ENCODE measurements at regions not wholly inside any gene's neighbourhood (a gene's known extent, or its start where the extent isn't known, plus 50 kb on each side); places are given as distances from the start of the nearest gene placed in this dataset.

DNA sequence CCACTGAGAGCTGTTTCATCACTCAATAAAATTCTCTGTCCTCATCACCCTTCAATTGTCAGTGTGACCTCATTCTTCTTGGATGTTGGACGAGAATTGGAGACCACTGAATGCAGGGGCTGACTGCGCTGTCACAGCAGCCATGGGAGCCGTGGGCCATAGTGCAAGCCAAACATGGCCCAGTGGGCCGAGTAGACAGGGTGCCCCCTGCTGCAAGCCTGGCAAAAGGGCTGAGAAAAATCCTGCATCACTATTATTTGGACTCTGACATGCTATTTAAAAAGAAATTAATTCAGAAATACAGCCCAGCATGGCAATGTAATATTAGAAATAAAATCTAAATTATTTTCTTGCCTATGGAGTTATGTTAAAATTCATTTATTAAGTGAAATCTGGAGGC is 67.8 kb upstream of the FAM98A start:
- TF ChIP-seq, protein P1, sequence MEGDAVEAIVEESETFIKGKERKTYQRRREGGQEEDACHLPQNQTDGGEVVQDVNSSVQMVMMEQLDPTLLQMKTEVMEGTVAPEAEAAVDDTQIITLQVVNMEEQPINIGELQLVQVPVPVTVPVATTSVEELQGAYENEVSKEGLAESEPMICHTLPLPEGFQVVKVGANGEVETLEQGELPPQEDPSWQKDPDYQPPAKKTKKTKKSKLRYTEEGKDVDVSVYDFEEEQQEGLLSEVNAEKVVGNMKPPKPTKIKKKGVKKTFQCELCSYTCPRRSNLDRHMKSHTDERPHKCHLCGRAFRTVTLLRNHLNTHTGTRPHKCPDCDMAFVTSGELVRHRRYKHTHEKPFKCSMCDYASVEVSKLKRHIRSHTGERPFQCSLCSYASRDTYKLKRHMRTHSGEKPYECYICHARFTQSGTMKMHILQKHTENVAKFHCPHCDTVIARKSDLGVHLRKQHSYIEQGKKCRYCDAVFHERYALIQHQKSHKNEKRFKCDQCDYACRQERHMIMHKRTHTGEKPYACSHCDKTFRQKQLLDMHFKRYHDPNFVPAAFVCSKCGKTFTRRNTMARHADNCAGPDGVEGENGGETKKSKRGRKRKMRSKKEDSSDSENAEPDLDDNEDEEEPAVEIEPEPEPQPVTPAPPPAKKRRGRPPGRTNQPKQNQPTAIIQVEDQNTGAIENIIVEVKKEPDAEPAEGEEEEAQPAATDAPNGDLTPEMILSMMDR (IDR thresholded peaks at IDR 0.05; ENCODE audit: low read depth, low read length): no peak
- DNase-seq (ENCODE audit: low read depth in 1 of 2, low spot score in 1 of 2): no peak
- Histone ChIP-seq H3K36me3 (no peaks in the 10 kb centered on the region), H3K4me1 (ENCODE audit: low read depth) (no peaks in the 10 kb centered on the region), H3K27me3 (no peaks in the 10 kb centered on the region), H3K9me3 (ENCODE audit: low read depth) (no peaks in the 10 kb centered on the region), H3K4me3 (no peak overlapping the region), H3K27ac (no peak overlapping the region)

DNA sequence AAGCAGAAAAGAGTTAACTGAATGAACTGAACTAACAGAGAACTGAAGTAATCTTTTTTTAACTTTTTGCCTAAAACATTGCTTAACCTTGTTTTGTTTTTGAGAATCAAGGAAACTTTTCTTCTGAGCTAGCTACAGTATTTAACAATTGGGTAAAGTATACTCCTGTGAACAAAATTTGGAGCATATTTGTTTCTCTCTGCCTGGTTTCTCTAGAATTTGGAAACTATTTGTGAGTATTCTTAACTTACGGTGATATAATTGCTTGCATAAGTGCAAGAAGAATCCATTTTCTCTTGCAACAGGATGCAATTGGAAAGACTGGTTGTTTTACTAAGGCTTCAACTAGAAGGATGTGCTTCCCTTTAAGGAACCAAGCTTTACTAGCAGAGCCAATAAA is 65.9 kb upstream of the FAM98A start:
- Histone ChIP-seq H3K4me3 (no peak overlapping the region), H3K27ac (no peak overlapping the region), H3K36me3 (no peaks in the 10 kb centered on the region), H3K27me3 (no peaks in the 10 kb centered on the region), H3K9me3 (ENCODE audit: low read depth) (no peaks in the 10 kb centered on the region), H3K4me1 (ENCODE audit: low read depth) (no peaks in the 10 kb centered on the region)
- TF ChIP-seq, protein P1 (IDR thresholded peaks at IDR 0.05; ENCODE audit: low read depth, low read length): no peak
- DNase-seq (ENCODE audit: low read depth in 1 of 2, low spot score in 1 of 2): no peak

DNA sequence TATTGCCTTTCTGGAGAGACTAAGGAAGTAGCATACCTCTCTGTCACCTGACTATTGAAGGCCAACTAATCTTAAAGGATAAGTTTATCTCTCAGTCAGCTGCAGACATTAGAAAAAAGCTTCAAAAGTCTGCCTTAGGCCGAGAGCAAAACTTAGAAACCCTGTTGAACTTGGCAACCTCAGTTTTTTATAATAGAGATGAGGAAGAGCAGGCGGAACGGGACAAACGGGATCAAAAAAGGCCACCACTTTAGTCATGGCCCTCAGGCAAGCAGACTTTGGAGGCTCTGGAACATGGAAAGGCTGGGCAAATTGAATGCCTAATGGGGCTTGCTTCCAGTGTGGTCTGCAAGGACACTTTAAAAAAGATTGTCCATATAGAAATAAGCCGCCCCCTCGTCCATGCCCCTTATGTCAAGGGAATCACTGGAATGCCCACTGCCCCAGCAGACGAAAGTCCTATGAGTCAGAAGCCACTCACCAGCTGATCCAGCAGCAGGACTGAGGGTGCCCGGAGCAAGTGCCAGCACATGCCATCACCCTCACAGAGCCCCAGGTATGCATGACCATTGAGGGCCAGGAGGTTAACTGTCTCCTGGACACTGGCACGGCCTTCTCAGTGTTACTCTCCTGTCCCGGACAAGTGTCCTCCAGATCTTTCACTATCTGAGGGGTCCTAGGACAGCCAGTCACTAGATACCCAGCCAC is 61.5 kb upstream of the FAM98A start:
- no peaks in the 10 kb centered on the region for H3K9me3 ChIP-seq (ENCODE audit: low read depth)
- TF ChIP-seq, protein P1 (IDR thresholded peaks at IDR 0.05; ENCODE audit: low read depth, low read length): no peak
- no peaks in the 10 kb centered on the region for H3K4me1 ChIP-seq (ENCODE audit: low read depth)
- no peak overlapping the region for H3K27ac ChIP-seq
- H3K27me3 ChIP-seq: no peaks in the 10 kb centered on the region
- H3K36me3 ChIP-seq: no peaks in the 10 kb centered on the region
- no peak for DNase-seq (ENCODE audit: low read depth in 1 of 2, low spot score in 1 of 2)
- H3K4me3 ChIP-seq: no peak overlapping the region

DNA sequence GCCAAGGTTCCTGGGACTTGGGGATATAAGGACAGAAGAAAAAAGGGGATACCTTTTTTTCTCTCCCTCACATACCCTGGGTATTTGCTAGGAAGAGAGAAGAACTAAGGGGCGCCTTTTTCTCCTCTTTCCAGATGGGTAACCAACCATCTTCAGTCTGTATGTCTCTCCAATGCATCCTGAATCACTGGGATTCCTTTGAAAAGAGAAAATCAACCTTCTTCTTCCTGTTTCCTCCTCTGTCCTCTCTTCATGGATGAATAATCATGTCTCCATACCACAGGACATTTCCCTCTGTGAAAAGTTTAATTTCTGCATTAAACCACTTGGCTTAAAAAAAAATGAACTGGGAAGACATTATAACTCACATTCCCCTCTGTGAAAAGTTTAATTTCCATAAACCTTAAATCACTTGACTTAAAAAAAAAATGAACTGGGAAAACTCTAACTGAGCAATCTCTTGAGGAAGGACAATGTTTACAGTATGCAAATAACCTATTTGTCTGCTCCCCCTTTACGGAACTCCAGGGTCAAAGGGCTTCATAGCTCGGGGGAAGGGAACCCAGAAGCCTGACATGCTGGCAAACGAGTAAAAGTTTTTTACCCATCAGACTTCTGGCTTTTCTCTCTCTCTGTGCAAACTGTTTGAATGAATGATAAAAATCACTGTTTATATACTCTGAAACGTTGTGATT is 56.7 kb upstream of the FAM98A start:
- no peak overlapping the region for H3K4me3 ChIP-seq
- H3K27me3 ChIP-seq: no peaks in the 10 kb centered on the region
- TF ChIP-seq, protein P1 (IDR thresholded peaks at IDR 0.05; ENCODE audit: low read depth, low read length): no peak
- H3K36me3 ChIP-seq: no peaks in the 10 kb centered on the region
- no peaks in the 10 kb centered on the region for H3K9me3 ChIP-seq (ENCODE audit: low read depth)
- H3K4me1 ChIP-seq (ENCODE audit: low read depth): no peaks in the 10 kb centered on the region
- no peak for DNase-seq (ENCODE audit: low read depth in 1 of 2, low spot score in 1 of 2)
- no peak overlapping the region for H3K27ac ChIP-seq

DNA sequence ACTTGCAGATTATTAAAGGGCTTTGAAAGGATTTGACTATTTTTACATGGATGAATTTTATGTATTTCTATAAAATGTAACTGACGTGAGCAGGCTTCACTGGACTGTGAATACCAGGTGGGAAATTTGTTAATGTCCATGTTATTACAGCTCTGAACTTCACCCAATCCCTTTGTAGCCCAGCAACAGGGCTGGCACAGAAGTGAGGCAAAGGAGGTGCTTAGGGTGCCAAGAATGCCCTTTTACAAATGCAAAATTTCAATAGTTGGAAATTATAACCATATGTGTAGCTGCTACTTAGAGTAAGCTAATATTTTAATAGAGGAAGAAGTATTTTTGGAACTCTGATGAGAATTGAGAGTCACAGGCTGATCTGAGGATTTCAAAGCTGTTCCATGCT is 53.7 kb upstream of the FAM98A start:
- Histone ChIP-seq H3K27ac (no peak overlapping the region), H3K36me3 (no peaks in the 10 kb centered on the region), H3K27me3 (no peaks in the 10 kb centered on the region), H3K4me1 (ENCODE audit: low read depth) (no peaks in the 10 kb centered on the region), H3K9me3 (ENCODE audit: low read depth) (no peaks in the 10 kb centered on the region), H3K4me3 (no peak overlapping the region)
- TF ChIP-seq, protein P1 (IDR thresholded peaks at IDR 0.05; ENCODE audit: low read depth, low read length): no peak
- DNase-seq (ENCODE audit: low read depth in 1 of 2, low spot score in 1 of 2): no peak
